GM18511 (cell line): ENCODE measurements at regions not wholly inside any gene's neighbourhood (a gene's known extent, or its start where the extent isn't known, plus 50 kb on each side); places are given as distances from the start of the nearest gene placed in this dataset.

Source experiments
- ATAC-seq: cut with Tn5 transposase; IDR thresholded peaks from one replicate; pipeline ENCODE4 v1.9.1; 2021; ENCODE audit warnings: mild to moderate bottlenecking, moderate library complexity; ENCODE audit not compliant: unreplicated experiment

- ATAC-seq, result no peak
These were observed 340.0 kb upstream of the MEOX2 start for GRCh38 chr7:16026253-16027020.

GRCh38 chr7:16025696-16026095 lies 339.2 kb upstream of the MEOX2 start:
- ATAC-seq, result no peak

- ATAC-seq, result no peak
These were observed 337.0 kb upstream of the MEOX2 start for GRCh38 chr7:16023503-16023902.

- ATAC-seq, result no peak
These were observed 336.6 kb upstream of the MEOX2 start for GRCh38 chr7:16023046-16023445.

- ATAC-seq, result no peak
These were observed 335.4 kb upstream of the MEOX2 start for GRCh38 chr7:16021851-16022250.

- ATAC-seq, result no peak
These were observed 329.5 kb upstream of the MEOX2 start for GRCh38 chr7:16015981-16016380.

- no peak for ATAC-seq
These were observed 327.5 kb upstream of the MEOX2 start for GRCh38 chr7:16014031-16014430.

- no peak for ATAC-seq
These were observed 321.4 kb upstream of the MEOX2 start for GRCh38 chr7:16007911-16008310.

- no peak for ATAC-seq
These were observed 318.2 kb upstream of the MEOX2 start for GRCh38 chr7:16004702-16005101.

GRCh38 chr7:16001477-16001876 lies 315.0 kb upstream of the MEOX2 start:
- no peak for ATAC-seq

- no peak for ATAC-seq
These were observed 312.1 kb upstream of the MEOX2 start for GRCh38 chr7:15998617-15999016.

- no peak for ATAC-seq
These were observed 308.5 kb upstream of the MEOX2 start for GRCh38 chr7:15995027-15995426.

GRCh38 chr7:15989194-15989593 lies 302.7 kb upstream of the MEOX2 start:
- no peak for ATAC-seq

- no peak for ATAC-seq
These were observed 299.3 kb upstream of the MEOX2 start for GRCh38 chr7:15985587-15986384.

- no peak for ATAC-seq
These were observed 291.2 kb upstream of the MEOX2 start for GRCh38 chr7:15977663-15978062.

- ATAC-seq, result no peak
These were observed 286.4 kb upstream of the MEOX2 start for GRCh38 chr7:15972862-15973275.

- no peak for ATAC-seq
These were observed 281.1 kb upstream of the MEOX2 start for GRCh38 chr7:15967551-15967950.

- ATAC-seq, result no peak
These were observed 280.6 kb upstream of the MEOX2 start for GRCh38 chr7:15967121-15967520.

- ATAC-seq, result no peak
These were observed 276.7 kb upstream of the MEOX2 start for GRCh38 chr7:15963206-15963605.

GRCh38 chr7:15954671-15955354 lies 268.3 kb upstream of the MEOX2 start:
- ATAC-seq, result no peak

GRCh38 chr7:15950299-15950698 lies 263.8 kb upstream of the MEOX2 start:
- no peak for ATAC-seq

- no peak for ATAC-seq
These were observed 261.3 kb upstream of the MEOX2 start for GRCh38 chr7:15947754-15948153.
